ENCODE measurements at regions not wholly inside any gene's neighbourhood (a gene's known extent, or its start where the extent isn't known, plus 50 kb on each side); places are given as distances from the start of the nearest gene placed in this dataset.

- ATAC-seq (no peak), DNase-seq (ENCODE audit: low spot score) (no peak)
- CTCF ChIA-PET = no interaction called here
- Mint-ChIP-seq H3K27me3 (ENCODE audit: low read depth) (no peaks in the 10 kb centered on the region), H3K36me3 (peaks cover 52% of the 10 kb centered on the region), H3K9me3 (no peaks in the 10 kb centered on the region), H3K4me3 (no peak overlapping the region), H3K27ac (no peak overlapping the region), H3K4me1 (peaks cover 13% of the 10 kb centered on the region)
- POLR2A ChIA-PET = no interaction called here
- no peak for TF ChIP-seq ZNF232 (CRISPR knock-in tag; IDR thresholded peaks at IDR 0.05)
- TF ChIP-seq ARID4B (CRISPR knock-in tag; IDR thresholded peaks at IDR 0.05; ENCODE audit: borderline replicate concordance) = no peak
- TF ChIP-seq CTCF (IDR thresholded peaks at IDR 0.05) = no peak
- TF ChIP-seq MYBL2 (CRISPR knock-in tag; IDR thresholded peaks at IDR 0.05) = no peak
- TF ChIP-seq ZMAT4 (CRISPR knock-in tag; IDR thresholded peaks at IDR 0.05) = no peak
- no peak for TF ChIP-seq ZNF121 (CRISPR knock-in tag; IDR thresholded peaks at IDR 0.05)
- no peak for TF ChIP-seq E2F4 (CRISPR knock-in tag; IDR thresholded peaks at IDR 0.05; ENCODE audit: borderline replicate concordance, low read depth)
- no peak for TF ChIP-seq CREB1 (CRISPR knock-in tag; IDR thresholded peaks at IDR 0.05)
- no peak for TF ChIP-seq CREM (CRISPR knock-in tag; IDR thresholded peaks at IDR 0.05)
- no peak for TF ChIP-seq ZNF416 (CRISPR knock-in tag; IDR thresholded peaks at IDR 0.05)
- TF ChIP-seq HMGA2 (CRISPR knock-in tag; IDR thresholded peaks at IDR 0.05) = no peak
Measured at GRCh38 chr2:120979921-120980320, 244.3 kb downstream of the GLI2 start.

GRCh38 chr2:120981443-120981842 is 245.8 kb downstream of the GLI2 start:
- peaks cover 13% of the 10 kb centered on the region for H3K4me1 Mint-ChIP-seq
- POLR2A ChIA-PET = no interaction called here
- no peak for DNase-seq (ENCODE audit: low spot score)
- H3K27me3 Mint-ChIP-seq (ENCODE audit: low read depth) = no peaks in the 10 kb centered on the region
- ATAC-seq = no peak
- H3K9me3 Mint-ChIP-seq = no peaks in the 10 kb centered on the region
- no peak overlapping the region for H3K27ac Mint-ChIP-seq
- CTCF ChIA-PET = no interaction called here
- H3K36me3 Mint-ChIP-seq = peaks cover 49% of the 10 kb centered on the region
- H3K4me3 Mint-ChIP-seq = no peak overlapping the region
- TF ChIP-seq USF2 (CRISPR knock-in tag; IDR thresholded peaks at IDR 0.05) (no peak), ZNF423 (CRISPR knock-in tag; IDR thresholded peaks at IDR 0.05) (no peak), ZNF425 (CRISPR knock-in tag; conservative IDR thresholded peaks at IDR 0.05) (no peak), GRHL2 (CRISPR knock-in tag; IDR thresholded peaks at IDR 0.05; ENCODE audit: insufficient replicate concordance, severe bottlenecking) (no peak), ATF2 (CRISPR knock-in tag; IDR thresholded peaks at IDR 0.05; ENCODE audit: borderline replicate concordance, low read depth) (no peak), TCF7 (CRISPR knock-in tag; IDR thresholded peaks at IDR 0.05; ENCODE audit: low read depth) (no peak), E2F4 (CRISPR knock-in tag; IDR thresholded peaks at IDR 0.05; ENCODE audit: borderline replicate concordance, low read depth) (no peak)
